ENCODE measurements at regions not wholly inside any gene's neighbourhood (a gene's known extent, or its start where the extent isn't known, plus 50 kb on each side); places are given as distances from the start of the nearest gene placed in this dataset.

DNA sequence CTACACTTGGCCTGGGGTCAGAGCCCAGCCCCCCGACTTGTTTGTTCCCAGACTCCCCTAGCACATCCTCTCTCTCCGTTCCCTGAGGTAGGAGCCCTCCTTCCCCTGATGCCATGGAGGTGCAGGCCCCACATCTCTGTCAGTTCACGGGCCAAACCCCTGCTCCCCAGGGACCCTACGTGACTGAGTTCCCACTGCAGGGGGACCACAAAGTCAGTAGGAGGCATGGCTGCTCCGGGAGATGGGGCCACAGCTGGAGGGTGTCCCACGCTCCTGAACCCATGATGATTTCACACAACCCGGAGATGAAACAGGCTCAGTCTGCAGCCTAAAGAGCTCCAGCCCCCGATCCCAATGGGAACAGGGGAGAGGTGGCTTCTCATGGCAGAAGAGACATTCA lies 272.2 kb downstream of the NPHP4 start:
- TF ChIP-seq, protein P1, sequence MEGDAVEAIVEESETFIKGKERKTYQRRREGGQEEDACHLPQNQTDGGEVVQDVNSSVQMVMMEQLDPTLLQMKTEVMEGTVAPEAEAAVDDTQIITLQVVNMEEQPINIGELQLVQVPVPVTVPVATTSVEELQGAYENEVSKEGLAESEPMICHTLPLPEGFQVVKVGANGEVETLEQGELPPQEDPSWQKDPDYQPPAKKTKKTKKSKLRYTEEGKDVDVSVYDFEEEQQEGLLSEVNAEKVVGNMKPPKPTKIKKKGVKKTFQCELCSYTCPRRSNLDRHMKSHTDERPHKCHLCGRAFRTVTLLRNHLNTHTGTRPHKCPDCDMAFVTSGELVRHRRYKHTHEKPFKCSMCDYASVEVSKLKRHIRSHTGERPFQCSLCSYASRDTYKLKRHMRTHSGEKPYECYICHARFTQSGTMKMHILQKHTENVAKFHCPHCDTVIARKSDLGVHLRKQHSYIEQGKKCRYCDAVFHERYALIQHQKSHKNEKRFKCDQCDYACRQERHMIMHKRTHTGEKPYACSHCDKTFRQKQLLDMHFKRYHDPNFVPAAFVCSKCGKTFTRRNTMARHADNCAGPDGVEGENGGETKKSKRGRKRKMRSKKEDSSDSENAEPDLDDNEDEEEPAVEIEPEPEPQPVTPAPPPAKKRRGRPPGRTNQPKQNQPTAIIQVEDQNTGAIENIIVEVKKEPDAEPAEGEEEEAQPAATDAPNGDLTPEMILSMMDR (IDR thresholded peaks at IDR 0.05): no peak
- DNase-seq (ENCODE audit: low spot score): no peak
- H3K4me3 ChIP-seq: no peak overlapping the region
- H3K27ac ChIP-seq: no peak overlapping the region

DNA sequence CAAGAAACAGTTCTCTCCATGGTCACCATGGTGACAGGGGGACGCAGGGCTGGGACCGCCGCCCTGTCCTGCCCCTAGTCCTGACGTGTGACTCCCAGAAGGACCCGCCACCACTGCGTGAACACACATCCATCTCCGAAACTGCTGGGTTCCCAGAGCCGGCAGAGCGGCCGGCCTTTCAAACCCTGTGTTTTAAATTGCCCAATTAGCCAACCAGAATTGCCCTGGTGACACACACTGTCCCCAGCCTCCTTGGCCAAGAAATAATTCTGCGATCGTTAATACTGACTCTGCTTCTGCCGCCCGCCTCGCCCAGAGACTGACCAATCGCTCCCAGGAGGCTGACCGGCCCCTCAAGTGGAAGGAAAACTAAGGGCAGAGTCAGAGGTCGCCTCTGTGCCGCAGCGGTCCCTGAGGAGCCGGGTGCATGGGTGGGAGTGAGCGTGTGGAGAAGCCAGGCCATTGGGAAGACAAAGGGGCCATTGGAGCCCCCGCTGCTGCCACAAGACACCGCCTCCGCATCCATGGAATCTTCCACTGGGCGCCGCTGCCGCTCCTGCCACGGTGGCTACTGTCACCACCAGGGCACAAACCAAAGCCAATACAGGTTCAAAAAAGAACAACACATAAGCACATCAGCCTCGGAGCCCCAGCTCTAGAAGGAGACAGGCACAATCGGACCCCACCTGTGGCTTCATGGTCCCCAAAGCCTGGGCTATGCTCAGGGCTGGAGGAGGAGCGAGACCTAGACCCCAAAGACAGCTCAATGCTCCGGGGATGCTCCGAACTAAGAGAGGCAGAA lies 273.2 kb downstream of the NPHP4 start:
- DNase-seq (ENCODE audit: low spot score): no peak
- TF ChIP-seq, protein P1 (IDR thresholded peaks at IDR 0.05): no peak
- no peak overlapping the region for H3K4me3 ChIP-seq
- no peak overlapping the region for H3K27ac ChIP-seq

DNA sequence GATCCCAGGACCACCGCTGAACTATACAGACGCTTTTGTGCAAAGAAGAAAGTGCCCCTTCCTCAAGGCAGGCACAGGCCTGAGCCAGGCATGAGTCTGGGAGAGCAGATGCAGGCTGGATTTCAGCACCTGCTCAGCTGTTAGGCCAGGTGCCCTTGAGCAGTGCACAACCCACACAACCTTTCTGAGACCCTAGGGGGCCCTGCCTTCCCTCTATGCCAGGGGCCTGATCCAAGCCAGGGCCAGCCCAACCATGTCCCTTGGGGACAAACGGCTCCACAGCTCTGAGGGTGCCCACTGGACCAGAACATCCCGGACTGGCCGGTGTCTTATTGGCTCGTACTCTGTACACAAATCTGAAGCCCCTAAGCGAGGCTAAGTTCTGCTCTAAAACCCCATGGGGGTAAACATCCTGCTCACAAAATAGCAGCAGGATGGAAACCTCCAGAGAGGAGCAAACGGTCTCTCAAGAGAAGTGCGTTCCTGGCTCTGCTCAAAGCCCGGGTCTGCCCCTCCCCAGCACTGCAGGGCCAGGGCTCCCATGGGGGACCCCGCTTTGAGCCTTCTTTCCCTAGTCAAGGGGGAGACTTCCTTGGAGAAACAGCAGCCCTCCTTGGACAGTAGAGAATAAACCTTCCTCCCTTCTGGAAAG lies 275.1 kb downstream of the NPHP4 start:
- H3K4me3 ChIP-seq: no peak overlapping the region

DNA sequence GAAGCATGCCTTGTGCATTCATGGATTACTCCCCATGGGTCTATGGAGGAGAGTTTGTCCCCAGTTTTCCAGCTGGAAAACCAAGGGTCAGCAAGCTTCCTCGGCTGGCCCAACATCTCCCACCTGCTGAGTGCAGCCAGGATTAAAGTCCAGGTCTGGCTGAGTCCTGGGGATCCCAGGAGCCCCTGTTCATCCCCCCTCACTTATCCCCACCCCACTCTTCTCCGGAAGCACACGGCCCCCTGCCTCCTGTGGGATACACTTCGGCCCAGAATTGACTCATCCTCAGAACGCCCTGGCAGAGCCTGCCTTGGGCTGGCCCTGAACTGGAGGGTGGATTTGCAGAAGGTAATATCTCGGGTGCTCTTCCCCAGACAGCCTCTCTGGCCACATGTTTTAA lies 276.1 kb downstream of the NPHP4 start:
- Histone ChIP-seq H3K4me3 (no peak overlapping the region), H3K27ac (no peak overlapping the region)
- DNase-seq (ENCODE audit: low spot score): no peak
- TF ChIP-seq, protein P1 (IDR thresholded peaks at IDR 0.05): no peak

More for the DNA sequence above, 275.1 kb downstream of the NPHP4 start:
- TF ChIP-seq, protein P1 (IDR thresholded peaks at IDR 0.05): no peak
- DNase-seq (ENCODE audit: low spot score): no peak
- no peak overlapping the region for H3K27ac ChIP-seq

DNA sequence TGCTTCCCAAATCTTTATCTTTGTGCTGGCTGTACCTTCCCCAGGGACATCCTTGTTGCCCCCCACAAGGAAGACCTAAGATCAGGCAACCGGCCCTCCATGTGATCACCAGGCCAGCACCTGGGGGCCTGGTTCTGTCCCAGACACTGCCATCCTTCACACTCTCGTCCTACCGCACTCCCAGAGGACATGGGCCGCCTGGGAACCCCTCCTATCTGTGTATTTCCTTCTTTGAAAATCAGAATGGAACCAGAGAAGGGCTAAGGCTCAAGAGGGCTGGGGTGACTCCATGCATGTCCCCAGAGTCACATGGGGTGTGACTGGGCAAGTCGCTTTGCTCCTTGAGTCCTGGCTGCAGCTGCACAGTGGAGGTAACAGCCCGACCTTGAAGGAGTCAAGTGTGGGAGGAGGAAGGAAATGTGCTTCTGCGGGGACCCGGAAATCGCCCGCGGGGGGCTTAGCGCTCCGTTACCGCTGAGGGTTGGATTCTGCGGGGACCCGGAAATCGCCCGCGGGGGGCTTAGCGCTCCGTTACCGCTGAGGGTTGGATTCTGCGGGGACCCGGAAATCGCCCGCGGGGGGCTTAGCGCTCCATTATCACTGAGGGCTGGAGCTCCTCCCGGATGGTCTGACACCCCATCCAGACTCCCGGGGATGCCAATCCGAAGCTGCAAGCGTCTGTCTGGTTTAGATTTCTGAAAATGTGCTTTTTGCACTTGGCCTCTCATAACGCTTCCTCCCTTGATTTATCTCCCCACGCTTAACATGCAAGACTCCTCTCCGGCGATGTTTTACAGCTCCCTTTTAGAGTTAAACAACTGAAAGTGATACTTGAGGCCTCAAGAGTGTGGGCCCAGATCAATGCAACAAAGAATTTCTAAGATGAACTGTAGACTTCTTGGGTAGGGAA lies 278.9 kb downstream of the NPHP4 start:
- H3K4me3 ChIP-seq: no peak overlapping the region
- H3K27ac ChIP-seq: no peak overlapping the region
- DNase-seq (ENCODE audit: low spot score): no peak
- TF ChIP-seq, protein P1 (IDR thresholded peaks at IDR 0.05): no peak

DNA sequence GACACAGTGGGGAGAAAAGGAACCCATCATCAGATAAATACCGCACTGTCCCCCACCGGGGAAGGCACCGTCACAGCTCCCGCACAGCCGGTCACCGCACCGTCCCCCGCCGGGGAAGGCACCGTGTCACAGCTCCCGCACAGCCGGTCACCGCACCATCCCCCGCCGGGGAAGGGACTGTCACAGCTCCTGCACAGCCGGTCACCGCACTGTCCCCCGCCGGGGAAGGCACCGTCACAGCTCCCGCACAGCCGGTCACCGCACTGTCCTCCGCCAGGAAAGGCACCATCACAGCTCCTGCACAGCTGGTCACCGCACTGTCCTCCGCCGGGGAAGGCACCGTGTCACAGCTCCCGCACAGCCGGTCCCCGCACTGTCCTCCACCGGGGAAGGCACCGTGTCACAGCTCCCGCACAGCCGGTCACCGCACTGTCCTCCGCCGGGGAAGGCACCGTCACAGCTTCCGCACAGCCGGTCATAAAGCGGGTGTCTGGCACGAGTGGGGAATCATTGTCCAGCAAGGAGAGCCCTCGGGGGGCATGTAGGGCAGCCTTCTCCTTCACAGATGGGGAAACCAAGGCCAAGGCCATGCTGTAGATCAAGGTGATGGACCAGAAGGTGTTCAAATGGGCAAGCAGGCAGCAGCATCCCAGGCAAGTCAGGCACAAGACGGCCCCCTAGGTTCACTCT lies 280.1 kb downstream of the NPHP4 start:
- DNase-seq (ENCODE audit: low spot score): no peak
- Histone ChIP-seq H3K27ac (no peak overlapping the region), H3K4me3 (no peak overlapping the region)
- TF ChIP-seq, protein P1 (IDR thresholded peaks at IDR 0.05): no peak
